K562 (cell line): ENCODE measurements at regions not wholly inside any gene's neighbourhood (a gene's known extent, or its start where the extent isn't known, plus 50 kb on each side); places are given as distances from the start of the nearest gene placed in this dataset.

Experiments used
- ARNT ChIP-seq, 2 experiments: fragments of 450-650 bp; IDR thresholded peaks; 2 replicates each; pipeline ENCODE4 v1.6.1; 2016; ENCODE audit warnings: mild to moderate bottlenecking in 1 of 2
- RHOXF2B ChIP-seq: fragments of 250-450 bp; sonication (Bioruptor Pico); conservative IDR thresholded peaks from 2 replicates; pipeline ENCODE4 v1.5.1; 2021
- TF ChIP-seq, protein P1 (sequence below): fragments of 450-650 bp; IDR thresholded peaks from 2 replicates; pipeline ENCODE4 v1.6.1; 2016; ENCODE audit warnings: low read depth

DNA sequence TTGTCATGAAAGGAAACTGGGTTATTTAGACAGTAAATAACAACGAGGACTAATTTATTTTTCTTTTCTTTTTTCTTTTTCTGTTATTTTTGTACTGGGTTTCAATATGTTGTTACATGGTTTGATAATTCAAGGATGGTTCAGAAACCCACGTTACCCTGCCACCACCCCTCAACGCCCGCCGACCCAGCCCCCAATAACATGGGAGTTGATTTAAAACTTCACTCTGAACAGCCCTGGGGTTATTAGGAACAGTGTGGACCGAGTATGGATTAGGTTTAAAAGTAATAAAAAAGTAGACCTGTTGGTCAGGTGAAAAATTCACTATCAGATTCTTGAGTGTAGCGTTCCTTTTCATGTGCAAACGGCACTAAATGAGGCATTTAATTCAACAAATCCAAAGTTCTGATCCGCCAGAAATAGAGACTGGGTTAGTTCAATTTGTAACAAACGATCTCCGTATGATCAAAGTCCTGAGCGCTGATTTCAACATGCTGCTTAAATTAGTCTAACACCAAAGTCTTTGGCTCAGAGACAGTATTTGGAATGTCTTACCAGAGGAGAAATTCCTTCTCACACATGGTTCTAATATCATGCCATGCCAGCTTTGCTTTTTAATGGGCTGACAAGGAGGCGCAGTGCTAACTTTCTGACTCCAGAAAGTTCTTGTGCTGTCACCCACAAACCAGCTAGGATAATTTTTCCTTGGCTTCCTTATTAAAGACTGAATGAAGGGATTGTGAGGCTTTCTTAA, 173.1 kb upstream of the IRX3 start:
- TF ChIP-seq, protein P1, sequence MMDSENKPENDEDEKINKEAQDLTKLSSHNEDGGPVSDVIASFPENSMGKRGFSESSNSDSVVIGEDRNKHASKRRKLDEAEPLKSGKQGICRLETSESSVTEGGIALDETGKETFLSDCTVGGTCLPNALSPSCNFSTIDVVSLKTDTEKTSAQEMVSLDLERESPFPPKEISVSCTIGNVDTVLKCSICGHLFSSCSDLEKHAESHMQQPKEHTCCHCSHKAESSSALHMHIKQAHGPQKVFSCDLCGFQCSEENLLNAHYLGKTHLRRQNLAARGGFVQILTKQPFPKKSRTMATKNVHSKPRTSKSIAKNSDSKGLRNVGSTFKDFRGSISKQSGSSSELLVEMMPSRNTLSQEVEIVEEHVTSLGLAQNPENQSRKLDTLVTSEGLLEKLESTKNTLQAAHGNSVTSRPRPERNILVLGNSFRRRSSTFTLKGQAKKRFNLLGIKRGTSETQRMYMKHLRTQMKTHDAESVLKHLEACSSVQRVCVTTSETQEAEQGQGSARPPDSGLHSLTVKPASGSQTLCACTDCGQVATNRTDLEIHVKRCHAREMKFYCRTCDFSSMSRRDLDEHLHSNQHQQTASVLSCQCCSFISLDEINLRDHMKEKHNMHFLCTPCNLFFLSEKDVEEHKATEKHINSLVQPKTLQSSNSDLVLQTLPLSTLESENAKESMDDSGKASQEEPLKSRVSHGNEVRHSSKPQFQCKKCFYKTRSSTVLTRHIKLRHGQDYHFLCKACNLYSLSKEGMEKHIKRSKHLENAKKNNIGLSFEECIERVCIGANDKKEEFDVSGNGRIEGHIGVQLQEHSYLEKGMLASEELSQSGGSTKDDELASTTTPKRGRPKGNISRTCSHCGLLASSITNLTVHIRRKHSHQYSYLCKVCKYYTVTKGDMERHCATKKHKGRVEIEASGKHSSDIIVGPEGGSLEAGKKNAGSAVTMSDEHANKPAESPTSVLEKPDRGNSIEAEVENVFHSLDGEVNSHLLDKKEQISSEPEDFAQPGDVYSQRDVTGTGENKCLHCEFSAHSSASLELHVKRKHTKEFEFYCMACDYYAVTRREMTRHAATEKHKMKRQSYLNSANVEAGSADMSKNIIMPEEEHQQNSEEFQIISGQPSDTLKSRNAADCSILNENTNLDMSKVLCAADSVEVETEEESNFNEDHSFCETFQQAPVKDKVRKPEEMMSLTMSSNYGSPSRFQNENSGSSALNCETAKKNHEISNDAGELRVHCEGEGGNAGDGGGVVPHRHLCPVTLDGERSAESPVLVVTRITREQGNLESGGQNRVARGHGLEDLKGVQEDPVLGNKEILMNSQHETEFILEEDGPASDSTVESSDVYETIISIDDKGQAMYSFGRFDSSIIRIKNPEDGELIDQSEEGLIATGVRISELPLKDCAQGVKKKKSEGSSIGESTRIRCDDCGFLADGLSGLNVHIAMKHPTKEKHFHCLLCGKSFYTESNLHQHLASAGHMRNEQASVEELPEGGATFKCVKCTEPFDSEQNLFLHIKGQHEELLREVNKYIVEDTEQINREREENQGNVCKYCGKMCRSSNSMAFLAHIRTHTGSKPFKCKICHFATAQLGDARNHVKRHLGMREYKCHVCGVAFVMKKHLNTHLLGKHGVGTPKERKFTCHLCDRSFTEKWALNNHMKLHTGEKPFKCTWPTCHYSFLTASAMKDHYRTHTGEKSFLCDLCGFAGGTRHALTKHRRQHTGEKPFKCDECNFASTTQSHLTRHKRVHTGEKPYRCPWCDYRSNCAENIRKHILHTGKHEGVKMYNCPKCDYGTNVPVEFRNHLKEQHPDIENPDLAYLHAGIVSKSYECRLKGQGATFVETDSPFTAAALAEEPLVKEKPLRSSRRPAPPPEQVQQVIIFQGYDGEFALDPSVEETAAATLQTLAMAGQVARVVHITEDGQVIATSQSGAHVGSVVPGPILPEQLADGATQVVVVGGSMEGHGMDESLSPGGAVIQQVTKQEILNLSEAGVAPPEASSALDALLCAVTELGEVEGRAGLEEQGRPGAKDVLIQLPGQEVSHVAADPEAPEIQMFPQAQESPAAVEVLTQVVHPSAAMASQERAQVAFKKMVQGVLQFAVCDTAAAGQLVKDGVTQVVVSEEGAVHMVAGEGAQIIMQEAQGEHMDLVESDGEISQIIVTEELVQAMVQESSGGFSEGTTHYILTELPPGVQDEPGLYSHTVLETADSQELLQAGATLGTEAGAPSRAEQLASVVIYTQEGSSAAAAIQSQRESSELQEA: no peak
- TF ChIP-seq ARNT (IDR thresholded peaks at IDR 0.05) (no peak), RHOXF2B (CRISPR knock-in tag) (no peak)
